NCI-H2196 (cell line): ENCODE measurements at regions not wholly inside any gene's neighbourhood (a gene's known extent, or its start where the extent isn't known, plus 50 kb on each side); places are given as distances from the start of the nearest gene placed in this dataset.
A peak's percentile ranks its signal among the peaks of the same experiment; 100 is the strongest.
"Not testable (repeated sequence)": the region's sequence is repeated elsewhere in the genome, so short reads cannot be mapped to it uniquely, and the experiment has no call there.

Source experiments
- DNase-seq: peaks from one replicate; lab custom pipeline; 2025; ENCODE audit not compliant: unreplicated experiment; lab: John Stamatoyannopoulos, UW

DNA sequence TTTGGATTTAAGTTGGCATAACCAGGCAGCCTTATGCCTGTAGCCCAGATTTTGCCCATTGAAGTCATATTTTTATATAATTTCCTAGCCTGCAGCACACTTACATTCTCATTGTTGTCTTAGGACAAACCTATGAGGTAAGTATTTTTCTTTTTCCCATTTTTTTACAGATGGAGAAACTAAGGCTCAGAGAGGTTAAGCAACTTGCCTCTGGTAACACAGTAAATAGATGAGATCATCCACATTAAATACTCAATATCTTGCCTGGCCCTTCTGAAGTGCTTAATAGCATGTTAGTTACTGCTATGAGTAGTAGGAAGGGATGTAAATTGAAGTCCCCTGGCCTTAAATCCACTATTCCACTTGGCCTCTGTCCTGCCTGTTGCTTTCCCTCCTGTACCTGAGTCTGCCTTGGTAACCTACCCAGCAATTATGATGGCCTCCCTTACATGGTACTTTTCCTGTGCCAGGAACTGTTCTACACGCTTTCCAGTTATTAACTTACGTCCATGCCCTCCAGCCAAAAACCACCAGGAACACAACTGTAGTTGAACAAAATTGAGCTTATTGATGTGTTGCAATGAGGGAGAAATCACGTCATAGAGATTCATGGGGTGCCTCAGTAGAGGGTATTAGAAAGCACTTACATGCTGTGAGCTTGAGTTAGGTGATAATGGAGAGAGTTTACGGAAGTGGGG, 111.6 kb upstream of the FGGY start:
- no peak for DNase-seq

DNA sequence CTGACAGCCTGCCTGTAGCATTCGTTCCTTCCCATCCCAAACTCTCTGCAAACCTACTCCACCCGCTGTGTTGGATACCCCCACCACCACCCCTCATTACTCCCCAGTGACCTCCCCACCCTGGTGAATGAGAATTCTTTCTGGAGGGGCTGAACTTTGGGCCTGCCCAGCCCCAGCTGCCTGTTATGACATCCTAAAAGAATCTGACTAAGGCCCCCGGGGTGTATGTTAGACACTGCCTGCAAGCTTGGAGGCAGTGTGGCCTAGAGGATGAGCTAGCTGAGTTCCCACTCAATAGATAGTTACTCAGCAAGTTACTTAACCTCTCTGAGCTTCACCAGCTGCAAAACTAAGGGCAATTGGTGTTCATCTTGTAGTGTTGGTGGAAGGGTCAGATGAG, 110.2 kb upstream of the FGGY start:
- DNase-seq: no peak

DNA sequence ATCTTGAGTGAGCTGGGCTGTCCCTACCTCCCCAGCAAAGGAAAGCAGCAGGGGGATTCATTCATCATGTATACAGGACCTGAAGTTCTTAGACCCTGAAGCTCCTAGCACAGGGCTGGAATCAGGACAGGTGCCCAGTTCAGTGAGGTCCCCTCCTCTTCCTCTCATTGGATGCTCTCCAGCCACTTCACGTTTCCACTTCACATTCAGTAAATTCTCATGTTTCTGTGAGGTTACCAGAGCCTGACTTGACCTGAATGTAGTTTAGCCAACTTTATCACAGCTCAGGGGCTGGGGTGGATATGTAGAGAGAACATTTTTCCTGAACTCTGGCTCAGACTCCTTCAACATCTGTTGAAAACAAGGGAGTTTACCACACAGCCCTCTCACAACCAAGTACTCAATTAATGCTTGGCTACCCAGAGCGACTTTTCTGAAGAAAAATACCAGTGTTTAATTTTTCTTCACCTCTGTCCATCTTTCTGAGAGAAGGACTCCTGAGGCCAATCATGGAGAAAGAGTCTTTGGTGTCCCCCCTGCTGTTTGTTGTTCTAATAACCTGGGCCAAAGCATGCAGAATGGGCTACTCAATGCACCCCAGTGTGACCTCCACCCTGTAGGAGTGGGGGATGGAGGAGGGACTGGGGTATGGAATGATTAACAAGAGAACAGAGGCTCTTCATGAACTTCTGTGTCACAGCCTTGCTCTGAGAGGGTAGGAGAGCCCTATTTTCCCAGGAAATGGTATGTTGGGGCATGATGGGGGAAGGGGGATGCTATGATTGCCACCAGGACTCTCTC, 108.3 kb upstream of the FGGY start:
- no peak for DNase-seq

DNA sequence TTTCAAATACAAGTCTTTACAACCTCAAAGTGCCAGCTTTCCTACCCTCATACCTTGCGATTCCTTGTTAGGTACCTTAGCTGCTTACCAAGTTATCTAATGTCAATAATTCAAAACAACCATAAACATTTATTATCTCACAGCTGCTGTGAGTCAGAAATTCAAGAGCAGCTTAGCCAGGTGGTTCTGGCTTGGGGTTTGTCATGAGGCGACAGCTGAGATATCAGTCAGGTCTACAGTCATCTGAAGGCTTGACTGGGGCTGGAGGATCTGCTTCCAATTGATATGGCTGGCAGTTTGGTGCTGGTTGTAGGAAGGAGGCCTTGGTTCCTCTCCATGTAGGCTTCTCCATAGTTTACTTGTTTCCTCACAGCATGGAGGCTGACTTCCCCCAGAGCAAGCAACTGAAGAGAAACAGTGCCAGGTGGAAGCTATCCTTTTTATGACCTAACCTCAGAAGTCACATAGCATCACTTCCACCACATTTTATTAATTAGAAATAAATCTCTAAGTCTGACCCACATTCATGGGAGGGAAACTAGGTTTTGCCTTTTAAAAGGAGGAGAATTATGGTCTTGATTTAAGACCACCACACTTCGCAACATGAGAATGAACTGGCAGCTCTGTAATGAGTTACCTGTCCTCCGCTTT, 103.3 kb upstream of the FGGY start:
- DNase-seq: no peak

DNA sequence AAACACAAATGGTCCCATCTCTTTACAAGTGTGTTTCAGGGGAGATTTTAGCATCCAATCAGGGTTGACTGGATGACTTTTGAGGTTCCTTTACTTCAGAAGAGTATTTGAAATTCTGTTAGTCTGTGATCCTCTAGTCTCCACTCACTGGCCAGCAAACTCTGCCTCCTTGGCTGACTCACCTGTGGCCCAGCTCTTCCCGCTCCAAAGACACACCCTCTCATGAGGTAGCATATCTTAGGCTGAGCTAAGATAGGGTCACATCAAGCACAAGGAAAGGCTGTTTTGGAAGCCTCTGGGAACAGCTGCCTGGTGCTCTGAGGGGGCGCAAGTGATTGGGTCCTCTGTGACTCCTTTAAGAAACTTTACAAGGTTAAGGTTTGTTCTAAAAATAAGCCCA, 102.3 kb upstream of the FGGY start:
- DNase-seq: no peak

DNA sequence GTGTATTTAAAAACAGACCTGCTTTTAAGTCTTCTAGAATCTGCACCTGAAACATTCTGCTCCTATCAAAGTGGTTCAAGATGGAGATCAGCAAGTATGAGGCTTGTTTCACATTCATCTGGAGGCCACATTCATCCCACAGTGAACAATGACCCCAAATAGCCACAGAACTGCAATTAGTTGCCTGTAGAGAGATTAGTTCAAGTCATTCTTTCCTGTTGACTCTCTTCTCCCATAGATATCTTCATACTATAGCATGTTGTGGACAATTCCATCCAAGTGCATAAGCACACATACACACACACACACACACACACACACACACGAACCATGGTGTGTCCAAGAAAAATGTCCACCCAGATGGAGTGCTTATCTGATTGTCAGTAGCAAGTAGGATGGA, 101.7 kb upstream of the FGGY start:
- no peak for DNase-seq

DNA sequence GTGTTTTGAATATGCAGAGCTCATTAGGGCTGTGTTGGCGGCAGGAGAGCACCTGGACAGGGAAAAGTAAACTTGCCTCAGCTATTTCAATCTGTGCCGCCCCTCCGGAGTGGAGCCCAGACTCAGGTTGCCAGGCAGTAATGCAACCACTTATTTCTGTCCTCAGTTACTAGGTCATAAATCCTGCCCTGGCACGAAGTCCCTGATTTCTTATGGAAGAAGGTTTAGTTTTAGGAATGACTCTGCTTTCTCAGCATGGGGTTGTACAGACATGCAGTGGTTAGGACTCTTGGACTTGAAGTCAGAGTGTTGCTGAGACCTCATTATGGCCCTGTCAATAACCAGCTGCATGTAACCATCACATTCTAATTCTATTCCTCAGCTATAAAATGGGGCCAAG, 98.3 kb upstream of the FGGY start:
- no peak for DNase-seq

DNA sequence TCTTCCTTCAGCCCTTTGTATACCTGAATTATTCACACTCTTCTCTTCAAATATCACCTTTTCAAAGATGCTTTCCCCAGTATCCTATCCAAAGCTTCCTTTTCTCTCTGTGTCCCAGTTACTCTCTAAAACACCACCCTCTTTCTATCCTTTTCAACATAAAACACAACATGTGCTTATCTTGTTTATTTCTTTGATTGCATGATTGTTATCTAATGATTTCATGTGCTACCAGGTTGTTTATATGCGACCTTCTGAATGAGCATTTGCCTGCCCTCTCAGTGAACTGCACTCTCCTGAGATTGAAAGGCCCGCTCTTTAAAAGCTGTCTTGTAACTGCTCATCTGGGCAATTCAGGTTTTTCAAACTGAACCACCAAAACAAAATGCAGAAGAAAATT, 97.7 kb upstream of the FGGY start:
- DNase-seq: no peak

DNA sequence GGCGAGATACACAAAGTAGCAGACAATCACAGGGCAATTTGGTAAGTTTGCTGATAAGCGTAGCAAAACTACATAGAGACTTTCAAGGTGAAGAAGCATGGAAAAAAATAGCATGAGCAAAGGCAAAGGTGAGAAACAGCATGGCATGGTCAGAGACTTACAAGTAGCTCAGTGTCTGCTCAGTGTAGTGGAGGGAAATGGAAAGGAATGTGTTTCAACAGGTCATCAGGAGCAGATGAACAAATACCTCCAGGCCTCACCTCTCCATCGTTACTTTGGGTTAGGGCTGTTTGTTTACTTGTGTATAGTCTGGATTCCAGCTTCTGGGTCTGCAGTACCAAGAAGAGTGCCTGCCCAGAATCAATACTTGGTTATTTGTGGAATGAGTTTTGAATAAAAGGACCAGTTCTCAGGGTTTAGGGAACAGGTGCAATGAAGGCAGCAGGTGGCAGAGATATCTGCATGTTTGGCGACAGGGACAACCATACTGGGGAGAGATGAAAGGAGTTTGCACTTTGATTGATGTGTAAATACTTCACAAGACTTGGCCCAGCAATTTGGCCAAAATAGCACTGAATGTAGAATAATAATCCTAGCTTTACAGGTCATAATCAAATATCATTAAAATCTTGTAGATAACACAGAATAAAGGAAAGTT, 97.0 kb upstream of the FGGY start:
- no peak for DNase-seq

DNA sequence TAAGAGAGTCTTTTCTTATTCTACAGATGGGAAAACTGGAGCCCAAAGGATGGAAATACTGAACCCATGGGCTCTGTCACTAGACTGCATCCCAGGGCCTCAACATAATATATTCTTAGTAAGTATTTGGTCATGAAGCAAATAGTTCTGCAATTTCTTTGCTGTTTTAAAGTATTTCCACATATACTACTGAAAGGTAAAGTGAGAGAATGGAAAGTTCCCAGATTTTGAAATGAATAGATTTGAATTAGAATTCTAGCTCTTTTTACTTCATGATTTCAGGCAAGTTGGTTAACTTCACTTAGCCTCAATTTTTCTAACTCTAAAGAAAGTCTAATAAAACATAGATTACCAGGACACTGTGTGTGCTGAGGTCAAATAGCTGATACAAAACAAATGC, 95.6 kb upstream of the FGGY start:
- no peak for DNase-seq

DNA sequence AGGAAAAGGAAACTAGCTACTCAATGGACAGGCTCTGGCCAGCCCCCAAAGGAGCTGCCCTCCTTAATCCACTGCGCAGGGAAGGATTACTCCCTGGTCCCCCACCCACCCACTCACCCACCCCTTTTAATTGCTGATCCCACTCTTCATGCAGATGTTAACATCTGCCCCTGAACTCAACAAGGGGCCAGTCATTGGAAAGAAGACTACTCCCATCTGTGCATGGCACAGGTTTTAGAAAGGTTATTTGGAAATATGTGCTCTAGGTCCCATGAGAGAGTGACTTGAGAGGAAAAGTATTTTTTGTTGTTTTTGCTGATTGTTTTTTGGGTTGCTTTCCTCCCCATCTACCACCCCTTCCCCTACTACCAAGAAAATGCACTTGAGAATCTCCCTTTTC, 94.4 kb upstream of the FGGY start:
- no peak for DNase-seq

DNA sequence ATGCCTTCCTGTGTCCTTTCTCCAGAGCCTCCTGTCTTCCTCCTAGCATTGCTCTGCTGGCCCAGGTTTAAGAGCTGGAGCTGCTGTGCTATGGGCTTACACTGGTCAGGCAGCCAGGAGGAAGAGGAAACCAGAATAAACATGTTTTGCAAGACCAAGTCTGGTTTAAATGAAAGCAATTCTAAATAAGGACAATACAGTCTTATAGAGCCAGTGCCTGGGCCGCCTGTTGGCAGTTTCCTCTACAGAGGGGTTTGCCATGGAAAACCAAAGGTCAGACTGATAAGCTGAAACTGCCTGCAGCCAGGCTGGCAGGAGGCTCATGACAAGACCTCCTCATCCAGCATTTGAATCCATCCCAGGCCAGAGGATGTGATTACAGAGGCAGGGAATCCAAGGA, 92.9 kb upstream of the FGGY start:
- DNase-seq: no peak

DNA sequence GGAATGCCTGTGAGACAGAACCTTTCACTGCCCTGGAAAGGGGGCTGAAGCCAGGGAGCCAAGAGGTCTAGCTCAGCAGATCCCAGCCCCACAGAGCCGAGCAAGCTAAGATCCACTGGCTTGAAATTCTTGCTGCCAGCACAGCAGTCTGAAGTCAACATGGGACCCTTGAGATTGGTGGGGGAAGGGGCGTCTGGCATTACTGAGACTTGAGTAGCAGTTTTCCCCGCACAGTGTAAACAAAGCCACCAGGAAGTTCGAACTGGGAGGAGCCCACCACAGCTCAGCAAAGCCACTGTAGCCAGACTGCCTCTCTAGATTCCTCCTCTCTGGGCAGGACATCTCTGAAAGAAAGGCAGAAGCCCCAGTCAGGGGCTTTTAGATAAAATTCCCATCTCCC, 90.3 kb upstream of the FGGY start:
- DNase-seq: not testable (repeated sequence)

DNA sequence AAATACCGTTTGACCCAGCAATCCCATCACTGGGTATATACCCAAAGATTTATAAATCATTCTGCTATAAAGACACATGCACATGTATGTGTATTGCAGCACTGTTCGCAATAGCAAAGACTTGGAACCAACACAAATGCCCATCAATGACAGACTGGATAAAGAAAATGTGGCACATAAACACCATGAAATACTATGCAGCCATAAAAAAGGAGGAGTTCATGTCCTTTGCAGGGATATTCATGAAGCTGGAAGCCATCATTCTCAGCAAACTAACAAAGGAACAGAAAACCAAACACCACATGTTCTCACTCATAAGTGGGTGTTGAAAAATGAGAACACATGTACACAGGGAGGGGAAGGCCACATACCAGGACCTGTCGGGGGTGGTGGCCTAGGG, 86.5 kb upstream of the FGGY start:
- not testable (repeated sequence) for DNase-seq

DNA sequence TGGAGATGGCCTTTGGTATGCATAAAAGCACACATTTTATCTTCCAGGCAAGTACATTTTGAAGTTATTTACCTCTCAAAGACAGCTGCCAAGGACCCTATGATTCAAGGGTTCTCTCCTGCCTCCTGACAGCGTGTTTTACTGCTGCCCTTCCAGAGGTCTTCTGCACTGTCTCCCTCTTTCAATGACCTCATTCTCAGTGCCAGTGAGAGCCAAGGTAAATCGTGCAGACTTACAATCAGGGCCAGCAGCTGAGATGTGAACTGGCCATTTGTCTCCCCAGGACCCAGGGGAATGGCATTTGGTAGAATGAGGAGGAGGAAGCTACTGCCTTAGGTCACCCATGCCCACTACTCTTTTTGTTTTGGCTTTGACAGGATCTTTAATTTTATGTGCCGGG, 84.2 kb upstream of the FGGY start:
- no peak for DNase-seq

DNA sequence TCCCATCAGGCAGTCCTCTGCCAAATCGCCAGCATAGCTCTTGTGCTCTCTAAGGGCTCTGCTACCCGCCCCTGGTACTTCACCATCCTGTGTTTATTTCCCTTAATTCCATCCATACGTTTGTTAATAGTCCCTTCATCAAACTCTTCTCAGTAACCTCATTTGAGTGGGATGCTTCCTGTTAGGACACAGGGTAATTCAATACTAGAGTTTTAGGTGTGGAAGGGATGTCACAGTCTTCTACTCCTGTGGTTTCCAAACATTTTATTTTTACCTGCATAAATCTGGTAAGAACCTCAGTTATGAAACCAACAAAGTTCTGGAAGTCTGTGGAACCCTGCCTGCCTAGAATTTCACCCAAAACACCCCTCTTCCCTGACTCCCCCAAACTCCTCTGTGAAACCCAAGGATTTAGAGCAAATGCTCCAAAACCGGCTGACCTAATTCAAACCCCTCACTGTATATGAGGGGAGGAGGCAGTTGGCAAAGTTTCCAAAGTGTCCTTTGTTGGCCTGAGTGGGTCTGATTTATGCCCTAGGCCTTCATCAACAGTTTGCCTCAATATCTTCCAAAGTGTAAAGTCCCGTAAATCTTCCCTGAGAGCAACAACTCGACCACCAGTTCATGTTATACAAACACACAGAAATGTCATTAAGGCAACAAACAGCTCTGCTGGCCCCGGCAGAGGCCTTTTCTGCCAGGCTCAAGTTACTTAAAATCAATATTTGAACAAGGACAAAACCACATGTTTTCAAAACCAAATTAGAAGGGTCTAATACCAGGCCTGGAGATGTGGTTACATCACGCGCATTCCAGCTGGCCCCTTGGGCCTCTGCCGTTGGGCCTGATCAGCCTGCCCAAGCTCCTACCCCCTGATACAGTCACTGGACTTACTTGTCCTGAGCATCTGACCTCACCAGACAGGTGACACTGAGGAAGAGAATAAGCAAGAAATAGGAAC, 82.4 kb upstream of the FGGY start:
- DNase-seq: peak; percentile 45

DNA sequence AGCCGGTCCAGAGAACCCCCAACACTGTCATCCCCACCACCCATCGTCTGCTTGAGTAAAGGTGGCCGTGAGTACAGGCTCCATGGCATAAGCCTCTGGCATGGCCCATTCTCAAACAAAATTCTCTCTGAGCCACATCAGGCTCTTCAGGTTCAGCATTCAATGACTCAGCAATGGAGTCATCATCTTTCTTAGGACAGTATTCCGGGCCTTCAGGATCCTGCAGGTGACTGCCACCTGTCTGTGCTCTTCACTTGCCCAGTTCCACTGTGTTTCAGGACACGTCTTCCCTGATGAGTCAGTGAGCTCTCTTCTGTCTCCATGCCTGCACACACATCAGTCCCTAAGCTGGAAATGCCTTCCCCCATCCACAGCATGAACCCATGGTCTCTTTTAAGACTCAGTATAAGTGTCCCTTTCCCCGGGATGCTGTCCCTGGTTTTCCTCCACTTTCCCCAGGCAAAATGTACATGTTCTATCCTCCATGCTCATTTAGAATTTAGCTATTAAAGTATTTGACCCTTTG, 81.1 kb upstream of the FGGY start:
- DNase-seq: no peak

DNA sequence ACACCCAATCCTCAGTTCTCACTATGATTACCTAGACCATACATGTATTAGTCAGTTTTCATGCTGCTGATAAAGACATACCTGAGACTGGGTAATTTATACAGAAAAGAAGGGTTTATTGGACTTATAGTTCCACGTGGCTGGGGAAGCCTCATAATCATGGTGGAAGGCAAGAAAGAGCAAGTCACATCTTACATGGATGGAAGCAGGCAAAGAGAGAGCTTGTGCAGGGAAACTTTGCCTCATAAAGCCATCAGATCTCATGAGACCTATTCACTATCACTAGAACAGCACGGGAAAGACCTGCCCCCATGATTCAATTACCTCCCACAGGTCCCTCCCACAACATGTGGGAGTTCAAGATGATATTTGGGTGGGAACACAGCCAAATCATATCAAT, 79.5 kb upstream of the FGGY start:
- not testable (repeated sequence) for DNase-seq

DNA sequence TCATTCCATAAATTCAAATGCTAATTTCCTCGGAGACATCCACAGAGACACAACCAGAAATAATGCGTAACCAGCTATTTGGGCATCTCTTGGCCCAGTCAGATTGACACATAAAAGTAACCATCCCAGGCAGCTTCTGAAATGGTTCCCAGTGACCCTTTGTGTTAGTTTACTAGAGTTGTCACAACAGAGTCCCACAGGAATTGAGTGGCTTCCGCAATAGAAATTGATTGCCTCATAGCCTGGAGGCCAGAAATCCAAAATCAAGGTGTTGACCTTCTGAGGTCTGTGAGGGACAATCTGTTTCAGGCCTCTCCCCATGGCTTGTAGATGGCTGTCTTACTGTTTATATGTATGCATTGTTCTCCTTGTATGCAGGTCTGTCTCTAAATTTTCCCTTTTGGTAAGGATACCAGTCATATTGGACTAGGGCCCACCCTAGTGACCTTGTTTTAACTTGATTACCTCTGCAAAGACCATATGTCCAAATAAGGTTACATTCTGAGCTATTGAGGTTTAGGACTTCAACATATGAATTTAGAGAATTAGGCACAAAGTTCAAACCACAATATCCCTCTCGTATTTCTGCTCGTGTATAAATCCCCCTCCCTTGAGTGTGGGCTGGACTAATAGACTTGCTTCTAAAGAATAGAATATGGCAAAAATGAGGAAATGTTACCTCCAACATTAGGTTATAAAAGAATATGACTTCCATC, 78.2 kb upstream of the FGGY start:
- DNase-seq: no peak

DNA sequence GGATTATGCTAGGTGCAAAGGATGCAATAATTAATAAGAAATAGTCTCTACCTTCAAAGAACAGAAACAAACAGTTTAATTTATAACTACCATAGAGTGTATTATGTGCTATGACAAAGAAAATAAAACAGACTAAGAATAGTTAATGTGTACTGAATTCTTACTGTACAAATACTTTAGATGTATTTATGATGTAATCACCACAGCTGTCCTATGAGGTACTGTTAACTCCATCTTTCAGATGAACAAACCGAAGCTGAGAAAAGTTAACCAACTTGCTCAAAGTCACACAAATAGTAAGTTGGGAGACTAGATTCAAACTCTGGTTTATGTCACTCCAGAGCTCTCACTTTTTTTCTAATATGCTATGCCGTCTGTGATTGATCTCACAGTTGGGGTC, 77.0 kb upstream of the FGGY start:
- DNase-seq: no peak
